Activated naive CD8-positive, alpha-beta T cell treated with anti-CD3 and anti-CD28 coated beads, Interleukin-2, amount 50 U/mL, for 24 hours (primary cell): ENCODE measurements at regions not wholly inside any gene's neighbourhood (a gene's known extent, or its start where the extent isn't known, plus 50 kb on each side); places are given as distances from the start of the nearest gene placed in this dataset.
"Not testable (repeated sequence)": the region's sequence is repeated elsewhere in the genome, so short reads cannot be mapped to it uniquely, and the experiment has no call there.

ENCODE experiments used
- ATAC-seq: fragments of 150-1000 bp; cut with Tn5 transposase; one replicate; pipeline ENCODE4 v1.10.0; 2021
- DNase-seq: peaks from one replicate; pipeline ENCODE4 v3.0.0; 2021
- H3K27ac Mint-ChIP-seq: one replicate; pipeline ENCODE4 v1.8.0; 2021; ENCODE audit warnings: mild to moderate bottlenecking, mixed read lengths
- H3K27me3 Mint-ChIP-seq: one replicate; pipeline ENCODE4 v1.8.0; 2021; ENCODE audit warnings: mixed read lengths
- H3K36me3 Mint-ChIP-seq: one replicate; pipeline ENCODE4 v1.8.0; 2021; ENCODE audit warnings: low read depth, mixed read lengths
- H3K4me1 Mint-ChIP-seq: one replicate; pipeline ENCODE4 v1.8.0; 2021; ENCODE audit warnings: mixed read lengths
- H3K4me3 Mint-ChIP-seq: one replicate; pipeline ENCODE4 v1.8.0; 2021; ENCODE audit warnings: mild to moderate bottlenecking, moderate library complexity, mixed read lengths
- H3K9me3 Mint-ChIP-seq: one replicate; pipeline ENCODE4 v1.8.0; 2021; ENCODE audit warnings: mixed read lengths

DNA sequence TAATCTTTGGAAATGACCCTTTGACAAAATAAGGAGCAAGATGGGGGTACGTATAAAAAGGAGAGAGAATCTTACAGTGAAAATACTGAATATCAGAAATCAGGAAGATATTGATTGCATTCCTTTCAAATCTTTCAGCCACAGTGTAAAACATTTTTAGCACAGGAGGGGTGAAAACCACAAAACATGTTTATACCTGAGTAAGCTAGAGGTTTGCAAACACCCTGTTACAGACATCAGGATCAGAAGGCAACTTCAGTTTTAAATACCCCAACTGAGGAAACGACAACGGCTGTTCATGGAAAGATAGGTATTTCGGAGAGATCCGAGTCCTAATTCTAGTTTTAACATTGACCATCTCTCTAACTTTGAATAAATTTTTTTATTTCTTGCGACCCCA is 69.1 kb upstream of the ITGB1 start:
- no peak overlapping the region for H3K27ac Mint-ChIP-seq
- ATAC-seq: no peak
- H3K36me3 Mint-ChIP-seq: no peaks in the 10 kb centered on the region
- no peak overlapping the region for H3K4me3 Mint-ChIP-seq
- H3K9me3 Mint-ChIP-seq: no peaks in the 10 kb centered on the region
- peaks cover 31% of the 10 kb centered on the region for H3K4me1 Mint-ChIP-seq
- DNase-seq: no peak
- no peaks in the 10 kb centered on the region for H3K27me3 Mint-ChIP-seq

DNA sequence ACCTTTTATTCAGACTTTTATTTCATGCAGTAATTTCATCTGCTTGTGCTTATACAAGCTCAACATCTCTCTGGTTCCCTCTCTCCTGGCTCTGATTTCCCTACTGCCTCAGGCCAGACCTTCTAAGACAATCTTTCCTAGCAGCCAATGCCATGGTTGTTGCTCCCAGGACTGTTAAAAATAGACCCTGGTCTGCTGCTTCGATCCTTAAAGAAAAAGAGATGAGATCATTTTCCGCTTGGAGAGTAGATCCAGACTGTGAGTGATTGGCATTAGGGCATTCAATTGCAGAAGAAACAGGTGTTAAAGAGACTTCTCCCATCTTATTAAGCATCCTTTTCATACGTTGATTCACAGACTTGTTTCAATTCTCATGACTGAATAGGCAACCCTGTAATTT is 68.4 kb upstream of the ITGB1 start:
- Mint-ChIP-seq H3K4me1 (peaks cover 31% of the 10 kb centered on the region), H3K36me3 (no peaks in the 10 kb centered on the region)

GRCh38 chr10:33025910-33026309 is 67.9 kb upstream of the ITGB1 start:
- H3K4me1 Mint-ChIP-seq: peaks cover 31% of the 10 kb centered on the region
- ATAC-seq (no peak), DNase-seq (no peak)
- no peak overlapping the region for H3K27ac Mint-ChIP-seq
- no peaks in the 10 kb centered on the region for H3K9me3 Mint-ChIP-seq
- no peaks in the 10 kb centered on the region for H3K27me3 Mint-ChIP-seq
- no peak overlapping the region for H3K4me3 Mint-ChIP-seq
- H3K36me3 Mint-ChIP-seq: no peaks in the 10 kb centered on the region

More for the DNA sequence above, 68.4 kb upstream of the ITGB1 start:
- H3K27me3 Mint-ChIP-seq: no peaks in the 10 kb centered on the region
- H3K27ac Mint-ChIP-seq: no peak overlapping the region
- H3K9me3 Mint-ChIP-seq: no peaks in the 10 kb centered on the region
- DNase-seq (no peak), ATAC-seq (no peak)
- no peak overlapping the region for H3K4me3 Mint-ChIP-seq

DNA sequence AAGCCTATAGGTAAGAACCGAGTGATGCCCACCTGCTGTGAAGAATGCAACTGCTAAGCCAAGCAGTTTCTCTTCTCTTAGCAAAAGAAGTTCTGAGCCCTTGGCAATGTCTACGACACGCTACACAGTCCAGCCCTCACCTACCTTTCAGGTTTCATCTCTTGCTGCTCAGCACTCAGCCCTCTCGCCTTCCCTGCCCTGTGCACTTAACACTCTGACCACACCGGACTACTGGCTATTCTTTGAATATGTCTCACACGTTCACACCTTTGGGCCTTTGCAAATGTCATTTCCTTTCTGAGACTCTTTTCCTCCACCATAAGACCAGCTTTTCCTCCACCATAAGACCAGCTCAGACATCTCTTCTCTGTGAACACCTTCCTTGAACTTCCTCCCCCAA is 67.0 kb upstream of the ITGB1 start:
- Mint-ChIP-seq H3K4me1 (peaks cover 31% of the 10 kb centered on the region), H3K27ac (no peak overlapping the region), H3K9me3 (no peaks in the 10 kb centered on the region), H3K36me3 (no peaks in the 10 kb centered on the region), H3K4me3 (no peak overlapping the region), H3K27me3 (no peaks in the 10 kb centered on the region)
- DNase-seq: no peak
- ATAC-seq: peak; percentile 43

- DNase-seq (no peak), ATAC-seq (no peak)
- Mint-ChIP-seq H3K4me1 (peaks cover 22% of the 10 kb centered on the region), H3K36me3 (no peaks in the 10 kb centered on the region), H3K27ac (no peak overlapping the region), H3K4me3 (no peak overlapping the region), H3K27me3 (no peaks in the 10 kb centered on the region), H3K9me3 (no peaks in the 10 kb centered on the region)
Observed at GRCh38 chr10:33022691-33023090, 64.7 kb upstream of the ITGB1 start.

GRCh38 chr10:33022090-33022489 is 64.1 kb upstream of the ITGB1 start:
- Mint-ChIP-seq H3K4me1 (peaks cover 16% of the 10 kb centered on the region), H3K9me3 (no peaks in the 10 kb centered on the region), H3K4me3 (no peak overlapping the region), H3K36me3 (no peaks in the 10 kb centered on the region), H3K27ac (no peak overlapping the region), H3K27me3 (no peaks in the 10 kb centered on the region)
- DNase-seq (no peak), ATAC-seq (no peak)

GRCh38 chr10:33016988-33017387 is 59.0 kb upstream of the ITGB1 start:
- ATAC-seq (no peak), DNase-seq (no peak)
- Mint-ChIP-seq H3K4me1 (no peaks in the 10 kb centered on the region), H3K27me3 (no peaks in the 10 kb centered on the region), H3K27ac (no peak overlapping the region), H3K36me3 (no peaks in the 10 kb centered on the region), H3K9me3 (no peaks in the 10 kb centered on the region), H3K4me3 (no peak overlapping the region)

DNA sequence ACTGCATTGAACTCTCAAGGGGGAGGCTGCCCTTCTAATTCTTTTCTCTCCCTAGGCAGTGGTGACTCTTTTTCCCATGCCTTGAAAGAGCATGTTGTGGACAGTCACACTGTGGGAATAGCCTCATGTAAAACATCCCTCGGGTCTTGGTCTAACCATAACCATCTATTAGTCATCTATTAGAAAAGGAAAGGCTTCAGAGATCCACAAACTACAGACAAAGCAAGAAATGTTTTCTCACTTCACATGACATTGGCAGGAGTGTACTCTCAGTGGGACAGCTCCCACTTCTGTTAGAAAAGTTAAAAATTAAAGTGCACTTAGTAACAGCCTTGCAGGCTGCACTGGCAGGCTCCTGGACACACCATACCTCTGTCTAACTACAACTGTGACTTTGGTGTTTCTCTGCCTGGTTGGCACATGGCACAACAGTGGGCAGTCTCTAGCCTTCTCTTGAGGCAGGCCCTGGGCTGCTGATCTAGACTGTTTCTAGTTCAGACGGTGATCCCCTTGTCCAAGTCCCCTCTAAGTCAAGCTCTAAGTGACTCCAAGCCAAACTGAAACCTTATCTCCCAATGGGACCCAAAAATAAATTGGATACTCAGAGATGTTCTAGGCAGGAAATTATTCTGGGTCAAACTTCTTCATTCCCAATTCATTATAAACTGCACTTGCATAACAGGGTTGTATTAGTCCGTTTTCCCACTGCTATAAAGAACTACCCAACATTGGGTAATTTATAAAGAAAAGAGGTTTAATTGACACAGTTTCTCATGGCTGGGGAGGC is 57.9 kb upstream of the ITGB1 start:
- no peaks in the 10 kb centered on the region for H3K27me3 Mint-ChIP-seq
- ATAC-seq (no peak), DNase-seq (no peak)
- no peaks in the 10 kb centered on the region for H3K9me3 Mint-ChIP-seq
- no peak overlapping the region for H3K27ac Mint-ChIP-seq
- H3K4me3 Mint-ChIP-seq: no peak overlapping the region
- H3K4me1 Mint-ChIP-seq: no peaks in the 10 kb centered on the region
- H3K36me3 Mint-ChIP-seq: no peaks in the 10 kb centered on the region

GRCh38 chr10:33013331-33013730 is 55.3 kb upstream of the ITGB1 start:
- not testable (repeated sequence) for DNase-seq, H3K27me3 Mint-ChIP-seq, ATAC-seq, H3K36me3 Mint-ChIP-seq, H3K27ac Mint-ChIP-seq, H3K4me3 Mint-ChIP-seq, H3K9me3 Mint-ChIP-seq
- peaks cover 23% of the 10 kb centered on the region for H3K4me1 Mint-ChIP-seq

GRCh38 chr10:33012306-33012705 is 54.3 kb upstream of the ITGB1 start:
- peaks cover 23% of the 10 kb centered on the region for H3K4me1 Mint-ChIP-seq
- no peak overlapping the region for H3K4me3 Mint-ChIP-seq
- H3K27me3 Mint-ChIP-seq: peaks cover 5% of the 10 kb centered on the region
- H3K27ac Mint-ChIP-seq: no peak overlapping the region
- no peaks in the 10 kb centered on the region for H3K9me3 Mint-ChIP-seq
- ATAC-seq (no peak), DNase-seq (no peak)
- no peaks in the 10 kb centered on the region for H3K36me3 Mint-ChIP-seq

DNA sequence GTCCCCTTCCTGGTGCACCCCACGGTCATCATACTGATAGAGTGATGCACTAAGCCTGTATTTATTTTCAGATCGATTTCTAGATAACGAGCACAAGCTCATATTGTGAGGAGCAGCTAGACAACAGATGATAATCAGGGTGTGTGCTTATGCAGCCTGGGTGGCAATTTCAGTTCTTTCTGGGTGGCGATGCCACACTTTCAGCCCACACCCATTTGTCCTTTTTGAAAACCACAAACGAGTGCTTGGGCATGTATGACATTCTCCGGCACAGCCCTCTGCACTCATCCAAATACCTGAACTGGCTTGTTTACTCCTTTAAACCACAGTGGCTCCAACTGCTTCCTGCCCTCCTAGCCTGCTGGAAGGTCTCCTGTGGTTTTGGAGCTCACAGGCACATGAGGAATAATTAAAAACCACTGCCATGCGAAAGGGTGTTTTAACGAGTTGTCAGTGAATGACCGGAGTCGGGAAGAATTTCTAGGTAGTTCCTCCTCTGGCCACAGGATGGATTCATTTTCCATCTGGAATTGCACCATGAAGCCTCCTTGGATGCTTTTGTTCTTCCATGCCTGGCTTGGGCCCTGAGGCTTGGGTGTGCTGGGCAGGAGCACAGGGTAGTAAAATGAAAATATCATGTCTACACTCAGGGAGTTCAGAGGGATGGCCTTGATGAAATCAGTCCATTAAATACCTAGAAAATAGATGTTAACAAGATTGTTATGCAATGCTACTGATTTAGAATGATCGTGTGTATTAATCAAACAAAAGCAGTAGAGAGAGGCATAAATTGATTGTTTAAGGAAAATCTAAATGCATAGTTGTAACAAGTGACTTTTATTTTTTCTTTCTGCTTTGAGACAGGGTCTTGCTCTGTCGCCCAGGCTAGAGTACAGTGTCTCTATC is 52.4 kb upstream of the ITGB1 start:
- Mint-ChIP-seq H3K27ac (no peak overlapping the region), H3K4me3 (no peak overlapping the region), H3K36me3 (no peaks in the 10 kb centered on the region), H3K27me3 (peaks cover 5% of the 10 kb centered on the region), H3K4me1 (peaks cover 33% of the 10 kb centered on the region), H3K9me3 (no peaks in the 10 kb centered on the region)
- no peak for DNase-seq
- ATAC-seq: peak; percentile 17

DNA sequence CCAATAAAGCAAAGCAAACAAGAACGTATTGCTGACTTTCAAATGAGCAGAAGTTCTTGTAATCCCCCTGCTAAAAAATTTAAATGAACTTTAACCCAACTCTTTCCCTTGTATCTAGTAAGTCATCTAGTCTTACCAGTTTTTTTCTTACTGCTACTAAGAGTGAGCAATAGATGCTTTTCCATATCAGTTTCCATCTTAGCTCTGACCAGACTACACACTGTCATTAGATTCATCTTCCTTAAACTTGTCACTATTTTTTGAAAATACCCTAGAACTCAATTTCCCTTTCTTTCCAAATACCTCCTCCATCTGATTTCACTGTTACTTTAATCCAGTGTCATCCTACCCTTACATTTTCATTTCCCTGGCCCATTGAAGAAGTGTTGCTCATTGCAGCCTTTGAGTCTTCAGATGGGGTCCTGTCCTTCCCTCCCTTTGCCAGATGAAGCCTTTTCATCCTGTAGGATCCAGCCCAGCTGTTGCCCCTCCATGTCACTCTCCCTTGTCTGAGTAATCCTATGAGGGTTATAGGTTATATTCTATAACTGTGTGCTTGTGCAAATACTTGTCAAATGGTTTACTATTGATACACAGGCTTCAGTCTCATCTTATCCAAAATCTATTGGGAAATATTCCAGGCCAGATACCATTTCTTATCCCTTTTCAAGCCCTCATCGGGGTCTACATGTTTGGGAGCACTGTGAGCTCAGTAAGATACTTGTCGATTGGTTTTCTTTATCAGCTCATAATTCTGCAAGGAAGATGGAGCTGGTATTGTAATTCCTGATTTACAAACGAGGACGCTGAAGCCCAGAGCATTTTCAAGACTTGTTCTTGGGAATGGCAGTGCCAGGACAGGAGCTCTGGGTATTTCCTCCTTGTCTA is 51.5 kb upstream of the ITGB1 start:
- no peak overlapping the region for H3K4me3 Mint-ChIP-seq
- ATAC-seq: peak; percentile 44
- peaks cover 36% of the 10 kb centered on the region for H3K4me1 Mint-ChIP-seq
- H3K27ac Mint-ChIP-seq: peak overlapping the region; percentile 29
- H3K9me3 Mint-ChIP-seq: no peaks in the 10 kb centered on the region
- DNase-seq: no peak
- H3K27me3 Mint-ChIP-seq: peaks cover 5% of the 10 kb centered on the region
- no peaks in the 10 kb centered on the region for H3K36me3 Mint-ChIP-seq

DNA sequence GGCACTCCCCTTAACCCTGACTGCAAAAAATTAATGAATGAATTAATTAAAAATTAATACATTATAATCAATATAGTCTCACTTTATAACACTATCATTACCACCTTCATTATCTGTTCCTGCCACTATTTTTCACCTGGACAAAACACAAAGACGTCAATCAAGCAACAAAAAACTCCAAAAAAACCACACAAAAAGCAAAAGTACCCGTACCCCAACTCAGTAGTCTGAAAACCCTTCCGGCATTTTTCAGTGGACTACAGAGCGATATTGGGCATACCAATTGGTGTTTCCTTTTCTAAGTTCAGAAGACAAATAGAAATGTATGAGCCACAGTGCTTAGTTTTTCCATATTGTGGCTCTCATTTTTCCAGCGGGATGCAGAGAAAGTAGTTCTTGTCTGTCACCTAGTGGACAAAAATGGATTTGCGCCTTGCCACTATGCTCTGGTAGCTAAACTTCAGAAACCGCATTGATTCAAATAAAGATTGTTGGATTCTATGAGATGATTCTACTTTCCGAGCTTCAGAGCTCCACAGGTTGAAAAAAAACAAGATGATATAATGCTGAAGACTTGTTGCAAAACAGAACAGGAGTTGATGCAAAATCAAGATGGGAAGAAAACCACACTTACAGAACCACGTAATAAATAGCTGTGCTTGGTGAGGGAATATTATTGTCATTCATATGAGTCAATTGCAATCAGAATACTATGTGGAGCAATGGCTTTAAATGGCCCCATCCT is 50.6 kb upstream of the ITGB1 start:
- Mint-ChIP-seq H3K4me1 (peaks cover 36% of the 10 kb centered on the region), H3K27ac (peak overlapping the region; percentile 65), H3K36me3 (no peaks in the 10 kb centered on the region), H3K27me3 (peaks cover 5% of the 10 kb centered on the region), H3K4me3 (peak overlapping the region; percentile 52), H3K9me3 (no peaks in the 10 kb centered on the region)
- peak; percentile 69 for DNase-seq
- ATAC-seq: peak; percentile 50
